Thyroid gland (tissue), 4 donors: ENCODE measurements at regions not wholly inside any gene's neighbourhood (a gene's known extent, or its start where the extent isn't known, plus 50 kb on each side); places are given as distances from the start of the nearest gene placed in this dataset.

Experiments used
- POLR2A ChIP-seq, 2 donors: fragments of 450-650 bp; IDR thresholded peaks; one replicate each; pipeline ENCODE4 v1.6.1; 2017; ENCODE audit warnings: antibody characterized with exemption in 2 of 2, mild to moderate bottlenecking in 2 of 2, moderate library complexity in 1 of 2
- TF ChIP-seq, protein P1 (sequence below), 6 experiments: fragments of 200-600 bp in 3 of 6; fragments of 450-650 bp in 3 of 6; sonication (generic) in 3 of 6; IDR thresholded peaks; one replicate each; pipeline ENCODE4 v1.5.1; 2016 to 2019; ENCODE audit warnings: antibody characterized with exemption in 6 of 6, mild to moderate bottlenecking in 2 of 6, inconsistent platforms in 1 of 6, moderate library complexity in 1 of 6

DNA sequence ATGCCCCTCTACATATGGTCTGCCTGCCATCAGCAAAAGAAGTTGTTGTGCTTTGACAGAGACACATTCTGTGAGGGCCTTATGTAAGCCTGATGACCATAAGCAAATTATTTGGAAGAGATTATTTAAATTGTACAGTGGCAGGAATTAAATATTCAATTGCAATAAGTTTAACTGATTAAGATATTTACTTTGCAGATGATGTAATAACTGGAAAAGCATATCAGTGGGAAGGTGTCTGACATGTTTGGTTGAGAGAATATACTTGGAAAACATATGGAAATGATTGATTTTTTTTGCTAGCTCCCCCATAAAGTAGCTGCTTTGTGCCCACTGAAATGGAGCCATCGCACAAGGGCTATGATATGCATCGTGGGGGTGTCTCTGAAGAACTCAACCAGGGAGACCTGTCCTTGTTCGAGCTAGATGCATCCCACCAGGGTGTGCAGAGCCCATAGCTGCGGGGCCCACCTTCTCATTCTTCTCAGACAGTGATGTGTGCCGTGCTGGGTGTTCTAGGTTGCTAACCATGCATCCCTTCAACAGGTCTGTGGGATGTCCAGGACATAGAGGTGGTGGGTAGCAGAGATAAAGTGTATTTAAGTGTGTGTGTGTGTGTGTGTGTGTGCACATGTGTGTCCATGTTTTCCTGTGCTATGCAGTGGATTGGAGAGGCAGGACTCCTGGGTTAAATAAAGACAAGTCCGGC lies 90.4 kb upstream of the PARD3B start:
- no peak for TF ChIP-seq POLR2A (IDR thresholded peaks at IDR 0.05)
- TF ChIP-seq, protein P1, sequence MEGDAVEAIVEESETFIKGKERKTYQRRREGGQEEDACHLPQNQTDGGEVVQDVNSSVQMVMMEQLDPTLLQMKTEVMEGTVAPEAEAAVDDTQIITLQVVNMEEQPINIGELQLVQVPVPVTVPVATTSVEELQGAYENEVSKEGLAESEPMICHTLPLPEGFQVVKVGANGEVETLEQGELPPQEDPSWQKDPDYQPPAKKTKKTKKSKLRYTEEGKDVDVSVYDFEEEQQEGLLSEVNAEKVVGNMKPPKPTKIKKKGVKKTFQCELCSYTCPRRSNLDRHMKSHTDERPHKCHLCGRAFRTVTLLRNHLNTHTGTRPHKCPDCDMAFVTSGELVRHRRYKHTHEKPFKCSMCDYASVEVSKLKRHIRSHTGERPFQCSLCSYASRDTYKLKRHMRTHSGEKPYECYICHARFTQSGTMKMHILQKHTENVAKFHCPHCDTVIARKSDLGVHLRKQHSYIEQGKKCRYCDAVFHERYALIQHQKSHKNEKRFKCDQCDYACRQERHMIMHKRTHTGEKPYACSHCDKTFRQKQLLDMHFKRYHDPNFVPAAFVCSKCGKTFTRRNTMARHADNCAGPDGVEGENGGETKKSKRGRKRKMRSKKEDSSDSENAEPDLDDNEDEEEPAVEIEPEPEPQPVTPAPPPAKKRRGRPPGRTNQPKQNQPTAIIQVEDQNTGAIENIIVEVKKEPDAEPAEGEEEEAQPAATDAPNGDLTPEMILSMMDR (IDR thresholded peaks at IDR 0.05) = no peak
